Left lung (tissue), 4 donors: ENCODE measurements at regions not wholly inside any gene's neighbourhood (a gene's known extent, or its start where the extent isn't known, plus 50 kb on each side); places are given as distances from the start of the nearest gene placed in this dataset.

Source experiments
- ATAC-seq: fragments of 200-7000 bp; cut with Tn5 transposase; one replicate; pipeline ENCODE4 v1.9.1; 2020; ENCODE audit warnings: moderate library complexity
- DNase-seq, 4 donors: peaks; one replicate each; pipeline ENCODE4 v3.0.0-alpha.2; 2013 to 2020
- H3K27ac ChIP-seq, 2 donors: fragments of 200-600 bp; sonication (generic) in 1 of 2; one replicate each; pipeline versions ENCODE4 v1.5.0 to v1.8.0; 2020 to 2021
- H3K27me3 ChIP-seq, 2 donors: fragments of 200-600 bp; sonication (generic) in 1 of 2; one replicate each; pipeline versions ENCODE4 v1.5.0 to v1.8.0; 2020 to 2021
- H3K36me3 ChIP-seq, 2 donors: fragments of 200-600 bp; sonication (generic) in 1 of 2; one replicate each; pipeline versions ENCODE4 v1.5.0 to v1.8.0; 2020 to 2021
- H3K4me1 ChIP-seq, 2 donors: fragments of 200-600 bp; one replicate each; pipeline ENCODE4 v1.8.0; 2021
- H3K4me3 ChIP-seq, 2 donors: fragments of 200-600 bp; sonication (generic) in 1 of 2; one replicate each; pipeline versions ENCODE4 v1.5.0 to v1.8.0; 2020 to 2021; ENCODE audit warnings: mild to moderate bottlenecking in 1 of 2
- H3K9me3 ChIP-seq, 2 donors: fragments of 200-600 bp; sonication (generic) in 1 of 2; one replicate each; pipeline versions ENCODE4 v1.5.0 to v1.8.0; 2020 to 2021
- CTCF ChIP-seq, 2 donors: fragments of 200-600 bp; sonication (generic) in 1 of 2; IDR thresholded peaks; one replicate each; pipeline versions ENCODE4 v1.5.0 to v1.8.0; 2021; ENCODE audit warnings: antibody characterized with exemption in 2 of 2
- intact Hi-C, 2 donors: fragments of 100-400 bp; cut with DNase I; formaldehyde crosslinking; loops; one replicate each; pipeline versions ENCODE4 v1.11.2 to v1.14.2; 2022
- donor health status: DM: no; HTN: yes; CAD: no.
- donor health status: DM: no; HTN: no; CAD: no.

- no peak for ATAC-seq
- intact Hi-C loops: no loop called here
Observed at GRCh38 chr15:39497016-39497758, 83.7 kb upstream of the THBS1 start.

GRCh38 chr15:39497759-39498565 lies 82.9 kb upstream of the THBS1 start:
- no peak for DNase-seq
- no peak for ATAC-seq
- H3K9me3 ChIP-seq: no peaks in the 10 kb centered on the region
- no peak for TF ChIP-seq CTCF (IDR thresholded peaks at IDR 0.05)
- no peaks in the 10 kb centered on the region for H3K27me3 ChIP-seq
- no peaks in the 10 kb centered on the region for H3K36me3 ChIP-seq
- no peaks in the 10 kb centered on the region for H3K4me1 ChIP-seq
- intact Hi-C loops: no loop called here
- H3K4me3 ChIP-seq: no peak overlapping the region
- H3K27ac ChIP-seq: no peak overlapping the region

More at GRCh38 chr15:39497016-39497758, 83.7 kb upstream of the THBS1 start:
- no peak overlapping the region for H3K4me3 ChIP-seq
- no peak for DNase-seq
- H3K9me3 ChIP-seq: no peaks in the 10 kb centered on the region
- no peak for TF ChIP-seq CTCF (IDR thresholded peaks at IDR 0.05)
- no peak overlapping the region for H3K27ac ChIP-seq
- H3K36me3 ChIP-seq: no peaks in the 10 kb centered on the region
- no peaks in the 10 kb centered on the region for H3K4me1 ChIP-seq
- H3K27me3 ChIP-seq: no peaks in the 10 kb centered on the region

GRCh38 chr15:39498629-39499028 lies 82.2 kb upstream of the THBS1 start:
- Histone ChIP-seq H3K36me3 (no peaks in the 10 kb centered on the region), H3K4me1 (no peaks in the 10 kb centered on the region), H3K27me3 (no peaks in the 10 kb centered on the region), H3K9me3 (no peaks in the 10 kb centered on the region), H3K27ac (no peak overlapping the region), H3K4me3 (no peak overlapping the region)
- intact Hi-C loops: no loop called here
- DNase-seq: peak in 1 of 4 donors; percentile 42
- no peak for ATAC-seq
- no peak for TF ChIP-seq CTCF (IDR thresholded peaks at IDR 0.05)

GRCh38 chr15:39499042-39499441 lies 81.8 kb upstream of the THBS1 start:
- Histone ChIP-seq H3K4me3 (no peak overlapping the region), H3K27me3 (no peaks in the 10 kb centered on the region), H3K9me3 (no peaks in the 10 kb centered on the region), H3K27ac (no peak overlapping the region), H3K36me3 (no peaks in the 10 kb centered on the region), H3K4me1 (no peaks in the 10 kb centered on the region)
- no peak for ATAC-seq
- intact Hi-C loops: no loop called here
- TF ChIP-seq CTCF (IDR thresholded peaks at IDR 0.05): no peak
- no peak for DNase-seq

- no peak overlapping the region for H3K27ac ChIP-seq
- ATAC-seq (no peak), DNase-seq (no peak)
- no peak overlapping the region for H3K4me3 ChIP-seq
- no peaks in the 10 kb centered on the region for H3K4me1 ChIP-seq
- intact Hi-C loops: no loop called here
- H3K9me3 ChIP-seq: no peaks in the 10 kb centered on the region
- H3K27me3 ChIP-seq: no peaks in the 10 kb centered on the region
- TF ChIP-seq CTCF (IDR thresholded peaks at IDR 0.05): no peak
- H3K36me3 ChIP-seq: no peaks in the 10 kb centered on the region
Observed at GRCh38 chr15:39499681-39500080, 81.2 kb upstream of the THBS1 start.
